ENCODE measurements at regions not wholly inside any gene's neighbourhood (a gene's known extent, or its start where the extent isn't known, plus 50 kb on each side); places are given as distances from the start of the nearest gene placed in this dataset.

DNA sequence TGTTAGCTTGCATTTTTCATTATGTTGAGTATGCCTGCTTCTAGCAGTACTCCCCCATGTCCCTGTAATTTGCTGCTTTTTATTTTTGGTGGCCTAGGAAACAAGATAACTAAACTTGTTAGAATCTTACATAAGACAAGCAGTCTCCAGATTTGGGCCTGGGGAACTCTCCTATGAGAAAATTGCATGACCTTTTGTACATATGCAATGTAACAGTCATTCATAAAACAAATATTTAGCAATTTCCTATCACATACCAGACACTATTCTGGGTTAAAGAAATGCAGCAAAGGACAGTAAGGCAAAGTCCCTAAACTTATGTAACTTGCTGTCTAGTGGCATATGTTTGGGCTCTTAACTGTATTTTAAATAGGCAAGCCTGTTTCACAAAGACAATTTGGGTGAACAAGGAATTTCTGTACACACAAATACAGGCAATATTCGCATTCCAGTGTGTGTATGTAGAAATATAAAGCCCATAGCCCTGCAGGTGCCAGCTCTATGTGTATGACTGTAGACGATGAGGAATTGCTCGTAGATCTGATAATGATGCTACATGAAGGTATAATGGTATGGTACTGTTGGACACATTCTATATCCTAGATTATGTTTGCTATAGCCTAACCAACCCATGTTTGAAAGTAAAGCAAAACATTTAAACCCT is 305.2 kb upstream of the CITED2 start:
- DNase-seq (ENCODE audit: low spot score) (no peak), FAIRE-seq (no peak)

DNA sequence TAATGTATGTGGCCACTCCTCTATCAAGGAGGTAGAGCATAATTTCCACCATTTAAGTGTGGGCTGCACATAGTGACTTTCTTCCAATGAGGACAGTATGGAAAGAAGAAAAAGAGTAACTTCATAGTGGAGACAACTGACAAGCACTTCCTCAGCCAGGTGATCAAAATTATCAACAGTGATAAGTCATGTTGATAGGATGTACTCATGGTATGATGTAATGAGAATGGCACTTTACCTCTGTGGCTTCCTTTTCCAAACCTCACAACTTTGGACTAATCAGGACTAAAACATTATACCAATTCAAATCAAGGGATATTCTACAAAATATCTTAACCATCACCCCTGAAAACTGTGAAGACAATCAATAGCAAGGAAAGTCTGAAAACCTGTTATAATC is 302.3 kb upstream of the CITED2 start:
- no peak for FAIRE-seq
- no peak for DNase-seq (ENCODE audit: low spot score)

DNA sequence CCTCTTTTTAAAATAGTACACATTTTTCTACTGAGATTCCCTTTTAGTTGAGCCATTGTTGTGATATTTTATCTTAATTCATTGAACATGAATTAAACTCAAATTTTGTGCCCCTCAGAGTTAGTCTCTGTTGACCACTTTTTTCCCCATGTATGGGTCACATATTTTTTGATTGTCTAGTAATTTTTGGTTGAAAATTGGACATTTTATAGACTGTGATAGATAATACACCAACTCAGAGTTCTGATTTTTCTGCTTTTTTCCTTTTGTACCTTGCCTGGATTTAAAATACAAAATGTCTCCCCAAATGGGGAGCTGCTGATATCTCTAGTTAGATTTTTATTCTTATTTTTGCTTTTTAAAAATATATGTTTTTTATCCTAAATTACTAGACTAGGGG is 291.8 kb upstream of the CITED2 start:
- DNase-seq (ENCODE audit: low spot score), result no peak
- FAIRE-seq, result no peak

DNA sequence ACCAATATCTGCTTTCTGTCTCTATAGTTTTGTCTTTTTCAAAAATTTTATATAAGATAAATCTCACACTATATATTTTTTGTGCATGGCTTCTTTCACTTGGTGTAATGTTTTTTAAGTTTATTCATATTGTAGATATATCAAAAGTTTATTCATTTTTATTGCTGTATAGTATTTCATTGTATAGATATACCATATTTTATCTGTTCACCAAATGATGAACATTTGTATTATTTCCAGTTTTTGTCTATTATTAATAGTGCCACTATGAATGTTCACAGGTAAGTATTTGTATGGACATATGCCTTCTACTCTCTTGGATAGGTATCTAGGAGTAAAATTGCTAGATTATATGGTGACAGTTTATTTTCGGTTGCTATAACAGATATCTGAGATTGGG is 289.5 kb upstream of the CITED2 start:
- no peak for DNase-seq (ENCODE audit: low spot score)
- no peak for FAIRE-seq

DNA sequence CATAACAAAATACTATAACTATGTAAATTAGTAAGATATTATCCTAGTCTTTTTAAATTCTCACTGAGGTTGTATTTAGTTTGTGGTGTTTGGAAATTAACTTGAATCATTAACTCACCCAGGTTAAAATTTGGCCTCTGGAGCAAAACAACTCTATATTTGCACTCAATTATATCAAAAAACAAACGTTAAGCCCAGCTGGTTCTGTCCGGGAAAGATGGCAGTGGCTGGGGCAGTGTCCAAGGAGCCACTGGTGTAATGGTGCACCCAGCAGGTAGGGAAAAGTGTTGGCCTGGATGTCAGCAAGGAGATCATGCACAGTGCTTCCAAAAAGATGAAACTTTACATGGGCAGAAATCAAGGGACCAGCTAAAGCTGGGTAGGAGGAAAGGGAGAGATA is 285.3 kb upstream of the CITED2 start:
- FAIRE-seq (no peak), DNase-seq (ENCODE audit: low spot score) (no peak)

DNA sequence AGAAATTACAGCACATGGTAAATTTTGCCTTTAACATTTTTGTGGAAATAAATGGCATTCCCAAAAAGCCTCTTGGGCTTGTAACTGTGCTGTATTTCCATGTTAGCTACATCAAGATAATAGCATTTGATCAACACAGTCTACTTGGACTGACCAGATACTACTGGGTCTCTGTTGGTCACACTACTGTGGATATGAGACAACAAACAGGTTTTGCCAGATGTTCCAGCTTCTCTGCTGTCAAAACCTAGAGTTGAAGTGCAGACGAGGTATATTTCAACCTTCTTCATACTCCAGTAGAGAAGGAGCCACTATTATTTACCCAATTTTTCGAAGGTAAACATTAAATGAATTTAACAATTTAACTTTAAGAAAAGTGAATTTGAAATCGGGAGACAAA is 284.7 kb upstream of the CITED2 start:
- DNase-seq (ENCODE audit: low spot score), result no peak
- no peak for FAIRE-seq

DNA sequence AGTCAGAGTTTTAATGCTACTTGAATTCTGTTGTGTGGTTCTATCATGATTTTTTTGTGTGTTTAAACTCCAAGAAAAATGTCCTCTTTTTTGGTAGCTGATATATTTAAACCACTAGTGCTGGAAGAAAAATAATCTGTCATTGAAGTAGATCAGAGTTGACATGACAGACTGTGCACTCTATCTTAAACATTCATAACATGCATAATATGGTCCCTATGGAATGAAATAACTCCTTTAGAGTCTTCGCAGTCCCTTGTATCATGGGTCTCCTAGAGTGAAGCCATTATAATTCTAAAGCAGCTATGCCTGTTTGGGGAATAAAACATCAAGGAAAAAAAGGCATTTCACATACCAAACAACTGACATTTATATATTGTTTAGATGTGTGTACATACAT is 282.7 kb upstream of the CITED2 start:
- no peak for FAIRE-seq
- no peak for DNase-seq (ENCODE audit: low spot score)

DNA sequence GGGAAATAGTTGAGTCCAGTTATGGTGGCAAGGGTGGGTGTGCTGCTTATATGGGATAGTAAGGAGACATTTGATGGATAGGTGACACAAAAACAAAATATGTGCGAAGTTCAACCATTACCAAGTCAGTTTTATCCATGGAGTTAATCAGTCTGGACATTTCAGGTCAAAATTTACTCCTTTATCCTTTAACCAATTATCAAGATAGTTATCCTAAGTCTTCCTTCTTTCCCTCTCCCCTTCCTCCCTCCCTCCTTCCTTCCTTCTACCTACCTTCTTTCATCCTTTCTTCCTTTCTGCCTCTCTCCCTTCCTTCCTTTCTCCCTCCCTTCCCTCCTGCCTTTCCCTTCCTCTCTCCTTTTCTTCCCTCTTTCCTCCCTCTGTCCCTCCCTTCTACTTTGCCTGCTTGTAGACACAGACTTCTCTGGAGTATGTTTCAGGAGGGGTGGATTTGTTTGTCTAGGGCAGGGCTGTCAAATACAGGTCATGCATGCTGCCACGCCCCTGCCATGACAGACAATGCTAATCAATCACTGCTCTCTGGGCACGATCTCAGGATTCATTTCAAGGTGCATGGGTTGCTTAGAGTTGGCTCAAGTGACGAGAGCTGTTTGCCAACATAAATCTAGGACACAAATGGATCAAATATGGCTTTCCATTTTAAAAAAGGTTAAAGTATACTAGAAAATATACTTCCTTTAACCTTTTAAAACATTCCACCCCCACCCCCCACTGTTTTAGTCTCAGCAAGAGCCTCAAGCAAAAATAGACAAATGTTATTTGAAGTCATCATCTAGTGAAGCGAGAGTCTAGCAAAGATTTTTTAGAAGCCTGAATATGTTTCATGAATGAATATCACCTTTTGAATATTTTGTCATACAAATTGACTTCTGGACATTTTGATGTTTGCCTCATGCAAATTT is 281.6 kb upstream of the CITED2 start:
- FAIRE-seq (no peak), DNase-seq (ENCODE audit: low spot score) (no peak)

DNA sequence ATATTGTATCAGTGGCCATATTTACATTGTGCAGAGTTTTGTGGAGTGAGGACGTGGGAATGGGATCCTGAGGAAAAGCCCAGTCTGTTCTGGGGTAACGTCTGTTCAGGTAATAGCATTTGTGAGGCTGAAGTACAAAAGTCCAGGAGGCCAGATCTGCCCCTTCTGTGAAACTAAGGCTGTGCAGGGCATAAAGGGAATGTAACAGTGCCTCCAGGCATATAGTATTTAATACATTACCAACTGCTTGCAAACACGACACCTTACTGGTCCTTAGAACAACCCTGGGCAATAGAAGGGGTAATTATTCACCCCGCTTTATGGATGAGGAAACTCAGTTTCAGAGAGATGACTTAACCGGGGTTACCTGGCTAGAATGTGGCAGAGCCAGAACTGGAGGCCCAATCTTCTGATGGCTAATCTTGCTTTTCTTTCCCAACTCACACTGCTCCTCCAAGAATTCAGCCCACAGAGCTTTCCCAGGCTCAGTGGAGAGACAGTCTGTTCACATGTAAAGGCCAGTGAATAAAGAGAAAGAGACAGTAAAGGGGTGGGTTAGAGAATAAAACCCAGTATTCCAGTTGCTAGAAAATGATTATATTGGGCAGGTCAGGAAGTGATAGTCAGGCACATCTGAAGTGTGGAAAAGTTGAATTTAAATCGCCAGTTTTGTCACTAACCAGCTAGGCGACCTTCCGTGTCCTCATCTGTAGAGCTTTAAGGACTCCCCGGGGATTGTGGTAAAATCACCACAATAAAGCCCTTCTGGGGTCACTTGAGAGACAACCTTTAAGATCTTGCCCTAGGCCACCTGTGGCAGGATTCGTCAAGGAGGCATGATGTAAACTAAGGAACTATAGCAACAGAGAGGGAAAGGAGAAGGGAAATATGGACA is 280.7 kb upstream of the CITED2 start:
- no peak for FAIRE-seq
- DNase-seq (ENCODE audit: low spot score), result no peak

DNA sequence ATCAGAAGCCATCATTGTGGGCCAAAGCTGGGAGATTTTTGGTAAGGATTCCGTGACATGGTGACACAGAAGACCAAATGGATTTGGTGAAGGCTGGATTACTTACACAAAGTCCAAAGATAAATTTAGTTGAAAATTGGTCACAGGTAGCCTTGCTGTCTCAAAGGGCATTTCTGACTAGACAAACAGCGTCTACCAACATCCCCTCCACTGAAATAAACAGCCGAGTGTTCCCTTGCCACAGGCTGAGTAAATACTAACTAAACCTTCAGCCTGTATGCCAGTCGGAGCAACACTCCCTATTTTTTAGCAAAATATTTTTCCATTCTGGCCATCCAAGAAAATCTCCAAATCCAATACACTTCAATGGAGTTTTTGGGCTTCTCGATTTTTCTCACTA is 279.9 kb upstream of the CITED2 start:
- FAIRE-seq (no peak), DNase-seq (ENCODE audit: low spot score) (no peak)

DNA sequence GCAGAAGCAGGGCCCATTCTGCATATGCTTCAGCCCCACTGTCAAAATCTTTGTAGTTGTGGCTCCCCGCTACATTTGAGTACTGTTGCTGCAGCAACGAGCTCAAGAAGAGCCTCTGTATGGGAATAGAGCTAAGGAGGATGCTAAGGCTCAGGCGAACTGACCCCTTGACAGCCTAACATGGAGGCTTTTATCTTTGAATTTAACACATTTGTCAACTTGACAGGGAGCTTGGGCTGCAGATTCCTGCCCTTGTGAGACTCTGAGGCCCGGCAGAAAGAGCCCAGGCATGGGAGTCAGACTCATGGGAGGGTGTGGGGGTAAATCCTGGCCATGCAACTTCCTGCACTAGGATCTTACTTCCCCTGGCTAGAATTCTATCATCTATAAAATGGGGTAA is 278.7 kb upstream of the CITED2 start:
- DNase-seq (ENCODE audit: low spot score) (no peak), FAIRE-seq (no peak)

DNA sequence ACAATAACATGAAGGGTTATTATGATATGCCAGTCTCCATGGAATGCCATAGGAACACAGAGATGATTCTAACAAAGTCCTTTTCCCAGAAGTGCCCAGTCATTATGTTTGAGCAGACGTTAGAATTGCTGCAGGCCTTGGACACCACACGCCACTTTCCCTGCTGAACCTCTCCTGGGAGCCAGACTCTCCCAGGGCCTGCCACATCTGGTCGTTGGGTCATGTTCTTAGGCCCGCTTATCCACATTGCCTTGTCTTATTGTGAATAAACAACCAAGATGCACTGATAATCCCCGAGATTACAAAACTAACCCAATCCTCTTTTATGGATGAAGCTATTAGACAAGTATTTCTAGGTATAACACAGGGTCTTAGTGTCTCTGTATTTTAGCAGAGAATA is 276.5 kb upstream of the CITED2 start:
- no peak for DNase-seq (ENCODE audit: low spot score)
- no peak for FAIRE-seq

DNA sequence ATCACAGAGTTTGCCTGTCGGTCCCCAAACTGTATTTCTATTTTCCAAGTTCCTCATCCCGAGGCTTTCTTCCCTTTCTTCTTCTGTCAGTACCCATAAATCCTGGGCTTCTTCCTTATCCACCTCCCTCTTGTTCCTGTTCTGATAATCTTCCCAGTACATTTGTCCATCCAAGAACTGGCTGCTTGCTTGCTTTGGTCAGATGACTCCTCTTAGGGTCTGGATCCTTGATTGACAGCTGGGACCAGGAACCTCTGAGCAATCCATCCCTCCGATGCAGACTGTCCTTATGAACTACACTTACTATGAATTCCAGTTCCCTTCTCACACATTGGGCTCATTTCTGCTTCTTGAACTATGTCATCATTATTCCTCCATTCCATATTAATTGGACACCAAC is 275.3 kb upstream of the CITED2 start:
- FAIRE-seq (no peak), DNase-seq (ENCODE audit: low spot score) (no peak)

DNA sequence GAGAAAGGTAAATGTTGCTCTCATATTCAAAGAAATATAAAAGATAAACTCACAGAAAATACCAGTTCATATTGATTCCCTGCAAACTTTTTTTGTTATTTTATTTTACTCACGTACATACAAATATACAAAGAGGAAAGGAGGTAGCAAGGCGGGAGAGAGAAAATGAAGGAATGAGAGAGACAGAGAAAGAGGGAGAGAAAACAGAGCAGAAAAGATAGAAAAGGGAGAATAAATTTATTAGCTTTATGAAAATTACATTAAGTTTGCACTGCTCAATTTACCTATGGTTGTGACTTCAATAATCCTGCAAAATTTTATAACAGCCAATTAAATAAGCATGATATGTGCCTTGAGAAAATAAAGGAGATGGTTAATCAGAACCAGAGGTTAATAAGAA is 274.7 kb upstream of the CITED2 start:
- FAIRE-seq (no peak), DNase-seq (ENCODE audit: low spot score) (no peak)

DNA sequence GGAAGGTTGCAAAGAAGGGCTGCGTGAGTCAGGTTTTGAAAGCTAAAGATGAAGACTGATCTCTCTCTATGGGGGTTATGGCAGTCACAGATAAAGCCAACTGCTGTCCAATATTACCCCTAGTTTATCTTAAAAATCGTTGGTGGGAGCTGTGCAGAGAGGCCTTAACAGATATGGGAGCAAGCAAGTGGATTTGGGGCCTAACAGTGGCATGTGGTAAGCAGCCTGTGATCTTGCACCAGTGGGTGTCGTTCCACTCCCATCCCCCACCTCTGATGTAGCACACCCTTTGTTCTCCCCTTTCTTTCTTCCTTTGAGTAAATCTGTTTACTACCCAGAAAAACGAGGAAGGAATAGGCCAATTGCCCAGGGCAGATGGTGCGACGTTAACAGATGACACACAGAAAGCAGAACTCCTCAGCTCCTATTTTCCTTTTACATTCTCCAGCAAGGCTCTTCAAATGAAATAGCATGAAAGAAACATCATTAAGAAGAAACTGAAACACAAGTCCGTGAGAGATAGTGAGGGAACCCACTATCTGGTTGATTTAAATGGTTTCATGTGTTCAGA is 274.1 kb upstream of the CITED2 start:
- FAIRE-seq (no peak), DNase-seq (ENCODE audit: low spot score) (no peak)

DNA sequence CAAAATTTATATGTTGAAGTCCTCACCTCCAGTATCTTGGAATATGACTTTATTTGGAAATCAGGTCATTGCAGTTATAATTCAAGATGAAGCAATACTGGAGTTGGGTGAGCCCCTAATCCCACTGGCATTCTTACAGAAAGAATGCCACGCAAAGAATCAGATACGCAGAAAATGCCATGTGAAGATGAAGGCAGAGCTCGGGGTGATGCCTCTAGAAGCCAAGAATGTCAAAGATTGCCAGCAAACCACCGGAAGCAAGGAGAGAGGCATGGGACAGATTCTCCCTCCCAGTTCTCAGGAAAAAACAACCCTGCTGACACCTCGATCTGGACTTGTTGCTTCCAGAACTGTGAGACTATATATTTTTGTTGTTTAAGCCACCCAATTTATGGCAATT is 273.4 kb upstream of the CITED2 start:
- FAIRE-seq (no peak), DNase-seq (ENCODE audit: low spot score) (no peak)

DNA sequence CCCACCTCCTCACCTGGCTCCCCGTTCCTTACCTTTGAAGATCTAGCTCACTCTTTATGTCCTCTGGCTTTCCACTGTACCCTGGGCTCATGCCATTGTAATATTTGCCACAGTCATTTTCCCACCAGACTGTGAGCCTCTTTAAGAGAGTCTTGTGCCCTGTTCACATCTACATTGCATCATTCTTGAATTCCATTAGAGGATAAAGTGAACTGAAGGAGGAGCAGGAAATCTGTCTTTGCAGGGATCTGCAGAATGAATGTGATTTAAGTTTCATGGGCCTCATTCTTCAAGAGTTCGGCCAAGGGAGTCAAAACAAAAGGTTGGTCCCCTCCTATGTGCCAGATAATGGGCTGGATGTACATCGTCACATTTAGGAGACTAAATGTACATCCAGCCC is 272.6 kb upstream of the CITED2 start:
- DNase-seq (ENCODE audit: low spot score), result no peak
- no peak for FAIRE-seq

DNA sequence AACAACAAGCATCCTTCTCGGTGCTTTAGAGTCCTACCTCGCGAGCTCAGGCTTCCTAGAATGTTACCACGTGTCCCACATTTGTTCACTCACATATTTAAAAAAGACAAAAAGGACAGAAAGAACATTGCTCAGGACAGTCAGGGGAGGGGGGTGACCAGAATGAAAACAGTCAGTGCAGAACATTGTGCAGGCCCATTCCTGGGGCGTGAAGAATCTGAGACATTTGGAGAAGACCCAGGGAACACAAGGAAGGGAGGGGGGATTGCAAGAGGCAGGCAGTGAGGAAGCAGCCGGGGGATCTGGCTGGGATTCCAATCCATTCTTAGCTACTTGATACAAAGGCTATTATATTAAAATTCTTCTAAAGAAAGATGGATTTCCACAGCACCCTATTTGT is 270.4 kb upstream of the CITED2 start:
- DNase-seq (ENCODE audit: low spot score), result no peak
- FAIRE-seq, result no peak

DNA sequence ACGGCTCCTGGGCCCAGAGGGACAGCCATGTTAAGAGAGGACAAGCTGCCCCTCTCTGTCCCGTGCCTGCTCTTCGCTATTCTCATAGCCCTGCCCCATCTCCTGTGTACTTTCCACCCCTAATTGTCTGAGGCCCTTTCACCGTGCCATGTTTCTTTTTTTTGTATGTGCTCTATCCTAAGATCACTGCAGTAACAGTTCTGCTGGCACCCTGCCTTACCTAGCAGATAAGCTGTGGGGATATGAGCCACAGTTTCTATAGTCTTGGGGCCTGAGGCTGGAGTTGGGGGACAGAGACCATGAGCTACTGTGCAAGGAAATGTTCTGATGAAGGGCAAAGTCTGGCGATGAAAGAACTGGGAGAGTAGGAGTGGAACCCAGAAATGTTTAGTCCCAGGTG is 269.5 kb upstream of the CITED2 start:
- no peak for FAIRE-seq
- no peak for DNase-seq (ENCODE audit: low spot score)

DNA sequence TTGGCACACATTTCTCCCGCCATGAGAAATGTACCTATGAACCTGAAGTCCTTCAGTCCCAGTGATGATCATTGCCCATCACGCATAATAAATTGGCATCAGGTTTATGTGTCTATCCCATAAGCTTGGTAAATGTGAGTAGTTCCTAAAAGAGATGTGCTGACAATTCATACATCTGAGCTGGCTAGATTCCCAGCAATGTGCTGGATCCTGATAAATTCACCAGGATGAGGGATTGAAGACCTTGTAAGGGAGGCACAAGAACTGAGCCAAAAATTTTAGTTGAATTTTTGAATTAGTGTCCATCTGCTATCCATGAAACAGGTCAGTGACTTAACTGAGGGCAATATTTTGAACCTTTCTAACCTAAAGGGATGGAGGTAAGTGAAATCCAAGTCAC is 267.9 kb upstream of the CITED2 start:
- no peak for FAIRE-seq
- DNase-seq (ENCODE audit: low spot score), result no peak

DNA sequence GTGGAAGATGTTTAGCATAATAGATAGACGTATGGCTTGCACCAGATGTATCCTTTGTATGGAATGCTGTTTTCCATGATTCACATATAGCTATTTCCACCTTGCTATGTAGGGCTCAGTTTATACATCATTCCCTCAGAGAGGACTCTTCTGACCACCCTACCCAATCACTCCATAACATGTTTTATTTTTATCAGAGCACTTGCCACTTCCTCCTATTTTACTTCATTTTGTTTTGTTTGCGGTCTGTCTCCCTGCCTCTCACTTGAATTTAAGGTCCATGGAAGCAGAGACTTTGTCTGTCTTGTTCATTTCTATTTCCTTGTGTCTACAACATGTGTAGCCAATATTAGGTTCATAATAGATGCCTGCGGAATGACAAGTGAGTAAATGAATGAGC is 266.9 kb upstream of the CITED2 start:
- DNase-seq (ENCODE audit: low spot score), result no peak
- no peak for FAIRE-seq

DNA sequence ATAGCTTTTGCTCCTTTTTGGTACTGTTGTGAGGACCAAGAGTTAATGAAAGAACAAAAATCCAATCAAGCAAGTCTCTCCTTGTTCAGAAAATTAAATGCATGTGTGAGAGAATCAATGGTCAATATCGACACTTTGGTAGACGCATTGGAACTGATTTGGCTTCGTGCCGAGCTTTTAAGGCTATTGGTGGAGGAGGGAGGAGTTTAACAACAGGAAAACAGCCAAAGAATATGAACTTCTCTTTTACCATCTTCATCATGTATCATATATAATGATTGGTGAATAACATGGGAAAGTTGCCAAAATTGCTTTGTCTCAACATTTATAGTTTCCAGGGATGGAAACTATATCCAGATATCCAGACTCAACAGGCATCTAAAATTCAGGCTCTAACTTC is 266.5 kb upstream of the CITED2 start:
- FAIRE-seq, result no peak
- DNase-seq (ENCODE audit: low spot score), result no peak

Data from RCC 7860 (cell line).